RWPE2 (cell line): ENCODE measurements at regions not wholly inside any gene's neighbourhood (a gene's known extent, or its start where the extent isn't known, plus 50 kb on each side); places are given as distances from the start of the nearest gene placed in this dataset.

Source experiments
- ATAC-seq: fragments of 200-7000 bp; cut with Tn5 transposase; 3 replicates; pipeline ENCODE4 v1.9.1; 2021; ENCODE audit warnings: low read depth
- DNase-seq: peaks from one replicate; pipeline ENCODE4 v3.0.0-alpha.2; 2020; ENCODE audit warnings: low spot score
- H3K27ac ChIP-seq: fragments of 450-650 bp; 2 replicates; pipeline ENCODE4 v1.5.1; 2017; ENCODE audit warnings: mild to moderate bottlenecking; ENCODE audit not compliant: poor library complexity, severe bottlenecking
- H3K27me3 ChIP-seq: fragments of 250-450 bp; sonication (Bioruptor Pico); 2 replicates; pipeline ENCODE4 v1.5.1; 2021; ENCODE audit warnings: mild to moderate bottlenecking, moderate library complexity; ENCODE audit not compliant: insufficient read depth, poor library complexity, severe bottlenecking
- H3K36me3 ChIP-seq: fragments of 250-450 bp; sonication (Bioruptor Pico); 2 replicates; pipeline ENCODE4 v1.5.1; 2020; ENCODE audit warnings: low read depth, mild to moderate bottlenecking, moderate library complexity
- H3K4me1 ChIP-seq: fragments of 250-450 bp; sonication (Bioruptor Pico); 2 replicates; pipeline ENCODE4 v1.5.1; 2021; ENCODE audit warnings: mild to moderate bottlenecking, moderate library complexity; ENCODE audit not compliant: insufficient read depth, poor library complexity, severe bottlenecking
- H3K4me3 ChIP-seq: fragments of 250-450 bp; sonication (Bioruptor Pico); 2 replicates; pipeline ENCODE4 v1.5.1; 2021; ENCODE audit warnings: mild to moderate bottlenecking, moderate library complexity; ENCODE audit not compliant: severe bottlenecking
- H3K9me3 ChIP-seq: fragments of 250-450 bp; sonication (Bioruptor Pico); 2 replicates; pipeline ENCODE4 v1.5.1; 2021; ENCODE audit warnings: mild to moderate bottlenecking, moderate library complexity; ENCODE audit not compliant: severe bottlenecking
- TF ChIP-seq, protein P1 (sequence below): fragments of 450-650 bp; IDR thresholded peaks from one replicate; pipeline ENCODE4 v1.5.1; 2017; ENCODE audit warnings: mild to moderate bottlenecking, moderate library complexity; ENCODE audit not compliant: poor library complexity, severe bottlenecking

GRCh38 chr6:97812940-97813339 lies 529.9 kb upstream of the MMS22L start:
- Histone ChIP-seq H3K27ac (no peak overlapping the region), H3K9me3 (no peaks in the 10 kb centered on the region), H3K4me1 (no peaks in the 10 kb centered on the region), H3K36me3 (no peaks in the 10 kb centered on the region), H3K4me3 (no peak overlapping the region), H3K27me3 (peaks cover 3% of the 10 kb centered on the region)
- DNase-seq: no peak
- no peak for ATAC-seq
- TF ChIP-seq, protein P1, sequence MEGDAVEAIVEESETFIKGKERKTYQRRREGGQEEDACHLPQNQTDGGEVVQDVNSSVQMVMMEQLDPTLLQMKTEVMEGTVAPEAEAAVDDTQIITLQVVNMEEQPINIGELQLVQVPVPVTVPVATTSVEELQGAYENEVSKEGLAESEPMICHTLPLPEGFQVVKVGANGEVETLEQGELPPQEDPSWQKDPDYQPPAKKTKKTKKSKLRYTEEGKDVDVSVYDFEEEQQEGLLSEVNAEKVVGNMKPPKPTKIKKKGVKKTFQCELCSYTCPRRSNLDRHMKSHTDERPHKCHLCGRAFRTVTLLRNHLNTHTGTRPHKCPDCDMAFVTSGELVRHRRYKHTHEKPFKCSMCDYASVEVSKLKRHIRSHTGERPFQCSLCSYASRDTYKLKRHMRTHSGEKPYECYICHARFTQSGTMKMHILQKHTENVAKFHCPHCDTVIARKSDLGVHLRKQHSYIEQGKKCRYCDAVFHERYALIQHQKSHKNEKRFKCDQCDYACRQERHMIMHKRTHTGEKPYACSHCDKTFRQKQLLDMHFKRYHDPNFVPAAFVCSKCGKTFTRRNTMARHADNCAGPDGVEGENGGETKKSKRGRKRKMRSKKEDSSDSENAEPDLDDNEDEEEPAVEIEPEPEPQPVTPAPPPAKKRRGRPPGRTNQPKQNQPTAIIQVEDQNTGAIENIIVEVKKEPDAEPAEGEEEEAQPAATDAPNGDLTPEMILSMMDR: no peak

DNA sequence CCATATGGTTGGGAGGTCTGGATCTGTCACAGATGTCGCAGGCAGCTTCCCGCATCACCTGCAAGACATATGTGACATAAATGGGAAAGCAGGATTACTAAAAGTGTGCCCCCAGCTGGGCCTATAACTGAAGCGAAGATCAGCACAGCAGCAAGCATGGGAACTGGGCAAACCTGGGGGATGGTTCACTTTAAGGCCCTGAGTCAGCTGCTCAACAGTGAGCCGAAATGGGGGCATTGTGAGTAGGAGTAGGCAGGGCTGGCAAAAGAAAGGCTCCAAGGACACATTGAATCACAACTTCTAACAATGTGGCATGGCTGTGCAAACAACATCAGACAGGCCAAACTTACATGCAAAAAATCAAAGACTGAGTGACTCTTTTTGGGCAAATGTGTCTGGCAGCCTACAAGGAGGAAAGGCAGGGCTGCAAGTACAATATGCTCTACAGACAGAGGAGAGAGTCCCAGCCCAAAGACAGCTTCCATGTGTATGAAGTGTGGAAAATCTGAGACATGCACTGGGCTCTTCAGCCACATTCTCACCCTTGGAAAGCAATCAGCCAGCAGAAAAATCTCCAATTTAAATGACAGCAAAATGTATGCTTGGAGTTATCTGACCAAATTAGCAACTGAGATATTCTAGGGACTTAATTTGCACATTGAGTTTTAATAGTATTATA lies 531.0 kb upstream of the MMS22L start:
- H3K4me1 ChIP-seq: no peaks in the 10 kb centered on the region
- H3K36me3 ChIP-seq: no peaks in the 10 kb centered on the region
- DNase-seq: no peak
- TF ChIP-seq, protein P1: no peak
- H3K27me3 ChIP-seq: peaks cover 3% of the 10 kb centered on the region
- no peak overlapping the region for H3K4me3 ChIP-seq
- no peak for ATAC-seq
- no peaks in the 10 kb centered on the region for H3K9me3 ChIP-seq
- no peak overlapping the region for H3K27ac ChIP-seq

GRCh38 chr6:97815301-97815812 lies 532.3 kb upstream of the MMS22L start:
- H3K9me3 ChIP-seq: no peaks in the 10 kb centered on the region
- DNase-seq (no peak), ATAC-seq (no peak)
- TF ChIP-seq, protein P1: no peak
- no peak overlapping the region for H3K4me3 ChIP-seq
- H3K4me1 ChIP-seq: no peaks in the 10 kb centered on the region
- peaks cover 9% of the 10 kb centered on the region for H3K27me3 ChIP-seq
- no peaks in the 10 kb centered on the region for H3K36me3 ChIP-seq
- no peak overlapping the region for H3K27ac ChIP-seq

GRCh38 chr6:97816526-97816925 lies 533.5 kb upstream of the MMS22L start:
- peaks cover 18% of the 10 kb centered on the region for H3K27me3 ChIP-seq
- no peak for ATAC-seq
- TF ChIP-seq, protein P1: no peak

GRCh38 chr6:97819710-97820109 lies 536.7 kb upstream of the MMS22L start:
- ATAC-seq: no peak
- Histone ChIP-seq H3K4me3 (no peak overlapping the region), H3K27ac (no peak overlapping the region), H3K36me3 (no peaks in the 10 kb centered on the region), H3K9me3 (no peaks in the 10 kb centered on the region), H3K27me3 (peaks cover 18% of the 10 kb centered on the region), H3K4me1 (no peaks in the 10 kb centered on the region)
- TF ChIP-seq, protein P1: no peak
- DNase-seq: no peak

More at GRCh38 chr6:97816526-97816925, 533.5 kb upstream of the MMS22L start:
- Histone ChIP-seq H3K9me3 (no peaks in the 10 kb centered on the region), H3K36me3 (no peaks in the 10 kb centered on the region), H3K27ac (no peak overlapping the region), H3K4me1 (no peaks in the 10 kb centered on the region), H3K4me3 (no peak overlapping the region)
- no peak for DNase-seq
